Common myeloid progenitor, CD34-positive (primary cell): ENCODE measurements at regions not wholly inside any gene's neighbourhood (a gene's known extent, or its start where the extent isn't known, plus 50 kb on each side); places are given as distances from the start of the nearest gene placed in this dataset.

Experiments
- CTCF ChIA-PET: fragments of 350-600 bp; sonication (Branson Sonifier 250); formaldehyde crosslinking; loops from one replicate; lab custom pipeline; 2021; ENCODE audit warnings: antibody characterized with exemption; lab: Charles Lee
- POLR2A ChIA-PET: fragments of 350-600 bp; sonication (Branson Sonifier 250); formaldehyde crosslinking; loops from one replicate; lab custom pipeline; 2021; ENCODE audit warnings: antibody characterized with exemption; lab: Charles Lee
- DNase-seq, 3 donors: peaks; one replicate each; pipeline versions ENCODE4 v3.0.0 to v3.0.0-alpha.2; 2013
- H3K27ac ChIP-seq, 2 experiments: 1 replicate in 1 of 2; 2 replicates in 1 of 2; pipeline ENCODE4 v1.7.0; 2013; ENCODE audit warnings: inconsistent platforms in 2 of 2, low read length in 2 of 2, mild to moderate bottlenecking in 2 of 2, low read depth in 1 of 2, moderate library complexity in 1 of 2; ENCODE audit not compliant: severe bottlenecking in 2 of 2, insufficient read depth in 1 of 2, poor library complexity in 1 of 2
- H3K27me3 ChIP-seq, 5 experiments: replicated peaks in 2 of 5; 1 replicate in 3 of 5; 2 replicates in 2 of 5; pipeline versions ENCODE4 v1.6.1 to v1.7.0; 2013; ENCODE audit warnings: low read length in 4 of 5, mild to moderate bottlenecking in 2 of 5, moderate library complexity in 2 of 5, inconsistent platforms in 1 of 5; ENCODE audit not compliant: insufficient read depth in 5 of 5, control insufficient read depth in 4 of 5
- H3K36me3 ChIP-seq, 4 experiments: 1 replicate in 2 of 4; 2 replicates in 2 of 4; pipeline versions ENCODE4 v1.6.1 to v1.7.0; 2013; ENCODE audit warnings: low read length in 3 of 4, control low read depth in 1 of 4, mild to moderate bottlenecking in 1 of 4; ENCODE audit not compliant: control insufficient read depth in 4 of 4, insufficient read depth in 4 of 4
- H3K4me1 ChIP-seq, 4 experiments: 1 replicate in 3 of 4; 2 replicates in 1 of 4; pipeline versions ENCODE4 v1.6.1 to v1.7.1; 2013; ENCODE audit warnings: low read length in 3 of 4, mild to moderate bottlenecking in 3 of 4, control low read depth in 1 of 4, inconsistent platforms in 1 of 4, moderate library complexity in 1 of 4; ENCODE audit not compliant: control insufficient read depth in 4 of 4, insufficient read depth in 4 of 4; ENCODE audit errors: control extremely low read depth in 1 of 4
- H3K4me3 ChIP-seq, 7 experiments: 1 replicate in 4 of 7; 2 replicates in 3 of 7; pipeline versions ENCODE4 v1.5.1 to v1.7.0; 2013; ENCODE audit warnings: mild to moderate bottlenecking in 7 of 7, low read length in 6 of 7, moderate library complexity in 6 of 7, inconsistent platforms in 2 of 7, low read depth in 2 of 7, control low read depth in 1 of 7; ENCODE audit not compliant: insufficient read depth in 4 of 7, control insufficient read depth in 1 of 7; ENCODE audit errors: extremely low read depth in 1 of 7
- H3K9me3 ChIP-seq, 5 experiments: 1 replicate in 4 of 5; 2 replicates in 1 of 5; pipeline versions ENCODE4 v1.6.1 to v1.7.1; 2013; ENCODE audit warnings: low read length in 4 of 5, mild to moderate bottlenecking in 2 of 5, inconsistent platforms in 1 of 5, low read depth in 1 of 5, moderate library complexity in 1 of 5; ENCODE audit not compliant: control insufficient read depth in 4 of 5, insufficient read depth in 2 of 5; ENCODE audit errors: control extremely low read depth in 1 of 5
- WGBS: methylation state at CpG from one replicate; pipeline ENCODE4 v1.1.5; 2013; ENCODE audit not compliant: insufficient coverage; 5-methylcytosine and 5-hydroxymethylcytosine counted together

DNA sequence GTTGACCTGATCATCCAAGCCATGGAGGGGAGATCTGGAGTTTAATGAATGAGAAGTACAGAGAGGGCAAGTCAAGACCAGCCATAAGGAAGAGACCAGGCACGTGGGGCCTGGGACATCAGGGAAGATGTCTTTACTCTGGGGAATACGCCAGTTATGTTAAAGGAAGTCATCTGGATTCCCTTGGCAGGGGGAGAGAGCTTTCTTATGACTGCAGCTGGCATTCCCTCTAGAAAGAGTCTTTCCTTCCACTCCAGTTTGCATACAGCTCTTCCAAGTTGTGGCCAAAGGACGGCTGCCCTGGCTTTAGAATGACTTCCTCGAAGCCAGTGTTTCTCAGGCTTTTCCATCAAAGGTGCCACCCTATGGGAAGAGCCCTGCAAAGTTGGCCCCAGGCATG, 93.6 kb upstream of the AGBL1 start:
- H3K4me1 ChIP-seq, result no peaks in the 10 kb centered on the region
- no peak overlapping the region for H3K4me3 ChIP-seq
- H3K27ac ChIP-seq, result no peak overlapping the region
- DNase-seq, result no peak
- H3K9me3 ChIP-seq, result peaks cover 0 to 3% (median 0%) of the 10 kb centered on the region in 5 experiments
- H3K36me3 ChIP-seq, result no peaks in the 10 kb centered on the region
- ChIA-PET POLR2A (no interaction called here), CTCF (no interaction called here)
- WGBS, result 93% methylated on average over 4 of the region's 4 CpGs
- no peaks in the 10 kb centered on the region for H3K27me3 ChIP-seq

GRCh38 chr15:85986741-85987140, 92.9 kb upstream of the AGBL1 start:
- no peak for DNase-seq
- Histone ChIP-seq H3K27ac (no peak overlapping the region), H3K4me1 (no peaks in the 10 kb centered on the region), H3K36me3 (no peaks in the 10 kb centered on the region), H3K4me3 (no peak overlapping the region), H3K9me3 (peaks cover 0 to 3% (median 0%) of the 10 kb centered on the region in 5 experiments), H3K27me3 (no peaks in the 10 kb centered on the region)
- 80% methylated on average over 3 of the region's 4 CpGs for WGBS
- ChIA-PET POLR2A (no interaction called here), CTCF (no interaction called here)

DNA sequence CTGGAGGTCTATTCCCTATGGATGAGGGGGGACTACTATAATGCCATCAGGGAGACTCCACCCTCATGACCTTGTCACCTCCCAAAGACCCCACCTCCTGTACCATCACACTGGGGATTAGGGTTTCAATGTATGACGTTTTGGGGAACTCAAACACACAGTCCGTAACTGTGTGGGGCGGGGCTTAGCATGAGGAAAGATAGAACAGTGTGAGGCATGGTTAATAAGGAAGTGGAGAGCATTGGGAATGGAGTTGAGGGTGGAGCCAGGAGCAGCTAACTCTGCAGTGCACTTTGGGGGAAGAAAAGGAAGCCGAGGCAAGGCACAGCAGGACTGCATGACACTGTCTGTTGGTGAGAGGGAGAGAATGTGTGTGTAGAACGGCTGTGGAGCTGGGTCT, 90.9 kb upstream of the AGBL1 start:
- CTCF ChIA-PET, result no interaction called here

DNA sequence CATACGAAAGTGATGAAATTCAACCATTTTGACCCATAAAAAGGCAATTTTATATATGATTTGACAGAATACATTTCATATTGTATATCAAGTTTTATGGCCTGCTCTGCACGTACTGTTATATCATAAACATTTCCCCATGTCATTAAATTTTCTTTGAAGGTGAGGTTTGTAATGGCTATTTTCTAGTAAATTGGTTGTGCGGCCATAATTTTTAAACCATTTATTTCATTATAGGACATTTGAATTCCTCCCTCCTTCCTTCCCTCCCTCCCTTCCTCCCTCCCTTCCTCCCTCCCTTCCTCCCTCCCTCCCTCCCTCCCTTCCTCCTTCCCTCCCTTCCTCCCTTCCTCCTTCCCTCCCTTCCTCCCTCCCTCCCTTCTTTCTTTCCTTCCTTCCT, 87.4 kb upstream of the AGBL1 start:
- Histone ChIP-seq H3K27ac (no peak overlapping the region), H3K9me3 (peaks cover 0 to 2% (median 0%) of the 10 kb centered on the region in 5 experiments), H3K27me3 (no peaks in the 10 kb centered on the region), H3K4me3 (no peak overlapping the region), H3K4me1 (no peaks in the 10 kb centered on the region), H3K36me3 (no peaks in the 10 kb centered on the region)
- no CpG with 5 or more reads among the region's 3 CpGs for WGBS
- no peak for DNase-seq
- POLR2A ChIA-PET, result no interaction called here
- CTCF ChIA-PET, result no interaction called here

More for the DNA sequence above, 90.9 kb upstream of the AGBL1 start:
- Histone ChIP-seq H3K27me3 (no peaks in the 10 kb centered on the region), H3K36me3 (no peaks in the 10 kb centered on the region), H3K9me3 (no peaks in the 10 kb centered on the region), H3K4me1 (no peaks in the 10 kb centered on the region), H3K27ac (no peak overlapping the region), H3K4me3 (no peak overlapping the region)
- POLR2A ChIA-PET, result no interaction called here
- DNase-seq, result no peak
- WGBS, result 82% methylated on average over 3 of the region's 5 CpGs

DNA sequence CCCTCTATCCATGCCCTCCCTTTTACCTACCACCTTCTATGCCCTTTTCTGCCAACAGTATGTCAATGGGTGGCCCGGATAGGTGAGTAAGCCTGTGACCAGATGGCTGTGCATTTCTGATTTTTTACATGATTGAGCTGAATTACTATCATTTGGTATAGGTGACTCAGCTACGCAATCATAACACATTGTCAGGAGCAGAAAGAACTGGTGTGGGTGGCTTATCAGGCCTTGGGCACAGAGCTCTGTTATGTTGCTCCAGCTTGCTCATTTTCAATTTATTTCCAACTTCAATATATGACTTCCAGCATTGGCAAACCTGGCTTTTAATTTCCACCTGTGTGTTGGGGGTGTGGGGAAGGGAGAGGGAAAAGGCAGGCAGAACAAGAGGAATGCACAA, 86.6 kb upstream of the AGBL1 start:
- no peaks in the 10 kb centered on the region for H3K36me3 ChIP-seq
- no peaks in the 10 kb centered on the region for H3K27me3 ChIP-seq
- H3K4me3 ChIP-seq, result no peak overlapping the region
- ChIA-PET POLR2A (no interaction called here), CTCF (no interaction called here)
- no peaks in the 10 kb centered on the region for H3K4me1 ChIP-seq
- WGBS, result 100% methylated on average over 1 of the region's 2 CpGs
- DNase-seq, result no peak
- no peak overlapping the region for H3K27ac ChIP-seq
- H3K9me3 ChIP-seq, result peaks cover 0 to 2% (median 0%) of the 10 kb centered on the region in 5 experiments

DNA sequence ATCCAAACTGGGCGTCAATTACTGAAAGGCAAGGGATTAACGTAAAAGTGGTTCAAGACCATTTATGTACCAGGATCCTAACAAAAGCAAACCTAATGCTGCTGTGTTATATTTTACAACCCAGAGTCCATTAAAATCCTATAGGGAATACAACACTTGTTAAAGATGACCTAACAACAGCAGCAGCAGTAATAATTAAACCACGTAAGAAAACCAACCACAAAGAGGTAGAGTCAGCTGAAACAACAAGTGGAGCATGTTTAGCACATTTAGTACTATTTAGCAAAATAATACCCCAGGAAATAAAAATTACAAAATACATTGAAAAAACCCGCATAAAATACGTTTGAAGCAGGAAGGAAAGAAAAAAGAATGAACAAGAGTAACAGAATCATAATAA, 82.1 kb upstream of the AGBL1 start:
- Histone ChIP-seq H3K27me3 (peaks cover 0 to 6% (median 0%) of the 10 kb centered on the region in 5 experiments), H3K27ac (no peak overlapping the region), H3K9me3 (peaks cover 0 to 2% (median 0%) of the 10 kb centered on the region in 5 experiments), H3K36me3 (no peaks in the 10 kb centered on the region), H3K4me1 (no peaks in the 10 kb centered on the region), H3K4me3 (no peak overlapping the region)
- POLR2A ChIA-PET, result interaction anchor here (0.6 kb wide), 1 partner anchor 24 kb away, joined by 7 read pairs; no protein-coding TSS in a partner anchor
- DNase-seq, result no peak
- 92% methylated on average over 2 of the region's 5 CpGs for WGBS
- CTCF ChIA-PET, result no interaction called here

- Histone ChIP-seq H3K36me3 (no peaks in the 10 kb centered on the region), H3K27ac (no peak overlapping the region), H3K4me3 (no peak overlapping the region), H3K9me3 (peaks cover 0 to 2% (median 0%) of the 10 kb centered on the region in 5 experiments), H3K4me1 (no peaks in the 10 kb centered on the region), H3K27me3 (peaks cover 0 to 6% (median 0%) of the 10 kb centered on the region in 5 experiments)
- no peak for DNase-seq
- ChIA-PET POLR2A (no interaction called here), CTCF (no interaction called here)
Observed at GRCh38 chr15:85999658-86000057, 80.0 kb upstream of the AGBL1 start.
